HTR-8/SVneo (cell line): ENCODE measurements at regions not wholly inside any gene's neighbourhood (a gene's known extent, or its start where the extent isn't known, plus 50 kb on each side); places are given as distances from the start of the nearest gene placed in this dataset.
A peak's percentile ranks its signal among the peaks of the same experiment; 100 is the strongest.
"Not testable (repeated sequence)": the region's sequence is repeated elsewhere in the genome, so short reads cannot be mapped to it uniquely, and the experiment has no call there.

Source experiments
- DNase-seq: peaks from one replicate; pipeline ENCODE4 v3.0.0; 2011; ENCODE audit warnings: low spot score, mixed read lengths; ENCODE audit not compliant: insufficient read length
- FAIRE-seq: peaks from 2 replicates; lab custom pipeline; 2011; peaks lifted over from hg19 to GRCh38; lab: Jason Lieb, UNC

DNA sequence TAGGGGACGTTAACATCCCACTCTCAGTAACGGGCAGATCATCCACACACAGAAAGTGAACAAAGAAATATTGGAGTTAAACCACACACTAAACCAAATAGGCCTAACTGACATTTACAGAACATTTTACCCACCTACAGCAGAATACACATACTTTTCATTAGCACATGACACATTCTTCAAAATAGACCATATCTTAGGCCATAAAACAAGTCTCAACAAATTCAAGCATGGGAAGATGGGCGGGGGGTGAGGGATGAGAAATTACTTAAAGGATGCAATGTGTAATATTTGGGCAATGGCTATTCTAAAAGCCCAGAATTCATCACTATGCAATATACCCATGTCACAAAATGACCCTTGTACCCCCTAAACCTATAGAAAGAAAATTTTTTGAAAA is 226.2 kb downstream of the ATPSCKMT start:
- DNase-seq (no peak), FAIRE-seq (peak; percentile 26)

DNA sequence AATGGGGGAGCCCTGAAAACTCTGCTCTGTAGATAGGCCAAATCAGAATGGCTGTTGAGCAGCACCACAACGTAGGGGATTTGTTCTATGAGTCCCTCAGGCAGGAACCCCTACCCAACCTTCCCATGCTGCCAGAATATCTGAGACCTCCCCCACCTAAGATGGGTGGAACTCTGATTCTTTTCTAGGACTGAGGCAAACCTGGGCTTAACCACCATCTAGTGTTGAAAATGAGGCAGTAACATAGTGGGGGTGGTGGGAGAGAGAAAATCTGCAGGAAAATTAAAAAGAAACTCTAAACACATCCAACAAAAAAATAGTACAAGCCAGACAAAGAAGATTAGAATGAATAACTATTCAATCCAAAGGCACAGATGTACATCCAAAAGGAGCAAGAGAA is 228.4 kb downstream of the ATPSCKMT start:
- FAIRE-seq (peak; percentile 69), DNase-seq (no peak)

DNA sequence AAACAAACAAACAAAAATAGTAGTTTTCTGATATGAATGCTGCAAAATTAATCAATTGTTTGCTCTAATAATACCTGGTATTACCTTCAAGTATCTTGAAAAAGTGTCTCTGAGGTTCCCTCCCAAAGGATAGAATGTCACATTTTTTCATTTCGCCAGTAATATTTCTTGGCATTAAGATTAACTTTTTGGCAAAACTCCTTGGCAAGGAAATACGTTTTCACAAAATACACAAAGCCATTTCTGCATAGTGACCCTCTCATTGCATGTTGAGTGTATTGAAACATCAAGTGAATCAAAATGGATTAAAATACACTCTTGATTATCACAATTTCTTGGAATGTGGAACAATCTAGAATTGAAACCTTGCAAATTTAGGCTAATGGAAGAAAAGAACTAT is 230.5 kb downstream of the ATPSCKMT start:
- FAIRE-seq (no peak), DNase-seq (no peak)

DNA sequence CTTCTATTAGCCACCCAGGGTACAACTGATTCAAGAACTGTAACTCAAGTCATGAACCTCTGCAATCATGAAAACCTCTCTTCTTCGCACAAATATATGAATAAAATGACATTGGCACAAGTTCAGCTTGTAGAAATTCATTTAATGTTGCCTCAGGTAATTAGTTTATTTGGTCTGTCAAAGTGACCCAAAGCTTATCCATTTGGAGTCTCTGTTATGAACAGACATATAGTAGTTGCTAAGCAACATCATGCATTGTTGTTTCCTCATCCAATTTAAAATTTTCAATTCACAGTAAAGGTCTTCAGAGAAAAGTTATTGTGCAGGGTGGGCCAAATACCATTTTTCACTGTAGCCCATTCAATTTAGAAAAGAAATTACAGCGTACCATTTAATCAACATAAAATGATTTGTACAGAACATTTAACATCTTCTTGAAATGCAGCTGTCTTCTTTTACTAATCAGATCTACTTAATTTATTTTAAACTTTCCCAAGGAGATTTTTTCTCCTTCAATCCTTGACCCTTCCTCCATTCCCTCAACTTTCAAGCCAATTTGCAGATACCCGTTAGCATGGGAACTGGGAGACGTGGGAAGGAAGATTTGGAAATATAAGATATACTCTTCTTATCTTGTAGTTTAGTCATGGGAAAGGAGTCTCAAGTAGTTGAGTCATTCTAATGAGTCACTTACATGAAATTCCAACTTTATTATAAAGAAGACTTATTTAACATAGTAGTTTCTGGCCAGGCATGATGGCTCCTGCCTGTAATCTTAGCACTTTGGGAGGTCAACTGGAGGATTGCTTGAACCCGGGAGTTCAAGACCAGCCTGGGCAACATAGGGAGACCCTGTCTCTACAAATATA is 231.3 kb downstream of the ATPSCKMT start:
- DNase-seq (peak; percentile 81), FAIRE-seq (peak; percentile 51)

DNA sequence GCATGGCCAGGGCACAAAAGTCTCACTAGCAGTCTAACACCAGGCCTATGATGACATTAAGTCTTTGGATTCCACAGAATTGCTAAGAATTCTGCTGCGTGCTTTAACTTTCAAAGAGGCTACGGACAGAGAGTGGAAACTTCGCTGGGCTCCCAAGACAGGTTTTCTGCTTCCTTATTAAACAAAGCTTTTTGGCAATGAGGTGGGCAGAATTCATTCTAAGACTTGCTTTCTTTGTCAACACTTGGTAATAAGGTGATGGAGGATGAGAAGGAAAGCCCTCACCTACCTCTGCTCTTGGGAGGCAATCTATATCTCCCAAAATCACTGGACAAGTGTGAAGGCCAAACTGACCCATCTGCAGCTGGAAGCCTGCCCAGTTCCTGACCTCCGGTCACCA is 231.9 kb downstream of the ATPSCKMT start:
- no peak for FAIRE-seq
- DNase-seq = no peak

DNA sequence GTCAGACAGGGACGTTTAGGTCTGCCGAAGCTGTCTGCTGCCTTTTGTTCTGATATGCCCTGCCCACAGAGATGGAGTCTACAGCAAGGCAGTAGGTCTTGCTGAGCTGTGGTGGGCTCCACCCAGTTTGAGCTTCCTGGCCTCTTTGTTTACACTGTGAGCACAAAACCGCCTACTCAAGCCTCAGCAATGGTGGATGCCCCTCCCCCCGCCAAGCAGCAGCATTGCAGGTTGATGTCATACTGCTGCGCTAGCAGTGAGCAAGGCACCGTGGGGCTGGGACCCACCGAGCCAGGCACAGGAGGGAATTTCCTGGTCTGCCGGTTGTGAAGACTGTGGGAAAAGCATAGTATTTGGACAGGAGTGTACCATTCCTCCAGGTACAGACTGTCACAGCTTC is 233.1 kb downstream of the ATPSCKMT start:
- peak; percentile 92 for FAIRE-seq

DNA sequence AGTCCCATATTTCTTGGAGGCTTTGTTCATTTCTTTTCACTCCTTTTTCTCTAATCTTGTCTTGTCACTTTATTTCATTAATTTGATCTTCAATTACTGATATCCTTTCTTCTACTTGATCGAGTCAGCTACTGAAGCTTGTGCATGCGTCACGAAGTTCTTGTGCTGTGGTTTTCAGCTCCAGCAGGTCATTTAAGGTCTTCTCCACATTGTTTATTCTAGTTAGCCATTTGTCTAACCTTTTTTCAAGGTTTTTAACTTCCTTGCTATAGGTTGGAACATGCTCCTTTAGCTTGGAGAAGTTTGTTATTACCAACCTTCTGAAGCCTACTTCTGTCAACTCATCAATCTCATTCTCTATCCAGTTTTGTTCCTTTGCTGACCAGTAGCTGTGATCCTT is 234.0 kb downstream of the ATPSCKMT start:
- FAIRE-seq, DNase-seq: not testable (repeated sequence)

More for the DNA sequence above, 233.1 kb downstream of the ATPSCKMT start:
- not testable (repeated sequence) for DNase-seq

DNA sequence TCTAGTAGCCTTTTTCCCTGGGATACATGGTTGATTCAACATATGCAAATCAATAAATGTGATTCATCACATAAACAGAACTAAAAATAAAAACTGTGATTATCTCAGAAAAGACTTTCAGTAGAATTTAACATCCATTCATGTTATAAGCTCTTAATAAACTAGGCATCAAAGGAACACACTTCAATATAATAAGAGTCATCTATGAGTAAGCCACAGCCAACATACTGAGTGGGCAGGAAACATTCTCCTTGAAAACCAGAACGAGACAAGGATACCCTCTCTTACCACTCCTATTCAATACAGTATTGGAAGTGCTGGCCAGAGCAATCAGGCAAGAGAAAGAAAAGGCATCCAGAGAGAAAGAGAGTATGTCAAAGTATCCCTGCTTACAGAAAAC is 239.9 kb downstream of the ATPSCKMT start:
- DNase-seq (no peak), FAIRE-seq (no peak)

DNA sequence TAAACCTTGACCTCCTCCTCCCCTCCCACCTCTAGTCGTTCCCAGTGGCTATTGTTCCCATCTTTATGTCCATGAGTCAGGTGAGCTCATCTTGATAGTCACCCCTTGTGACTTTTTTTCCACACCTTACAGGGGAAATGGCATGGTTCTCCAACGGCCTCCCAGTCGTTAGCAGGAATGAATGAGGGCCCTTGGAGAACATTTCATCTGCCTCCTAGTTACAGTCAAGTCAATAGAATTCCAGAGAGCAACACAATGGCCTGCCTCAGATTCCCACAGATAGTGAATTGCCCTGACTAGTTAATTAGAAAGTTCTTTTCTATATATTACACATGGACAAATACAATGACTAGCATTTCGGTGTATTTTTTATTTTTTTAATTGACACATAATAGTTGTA is 262.6 kb downstream of the ATPSCKMT start:
- FAIRE-seq = no peak
- no peak for DNase-seq

DNA sequence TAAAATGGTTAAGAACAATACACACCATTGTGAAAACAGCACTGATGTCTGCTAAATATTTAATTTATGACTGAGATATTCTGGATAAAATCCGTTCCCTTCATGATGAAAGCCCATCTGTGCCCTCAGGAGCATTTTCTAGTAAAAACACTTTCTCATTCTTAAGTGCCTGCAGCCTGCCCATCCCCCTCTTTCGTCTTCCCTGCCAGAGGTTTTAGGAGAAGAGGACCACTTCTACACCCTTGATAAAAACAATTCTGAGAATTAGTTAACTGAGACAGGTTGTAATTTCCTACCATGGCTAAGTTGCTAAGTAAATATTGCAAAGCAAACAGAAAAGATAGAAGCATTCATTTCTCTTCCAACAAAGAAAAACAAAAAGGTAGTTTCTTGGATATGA is 272.6 kb downstream of the ATPSCKMT start:
- DNase-seq (no peak), FAIRE-seq (no peak)

DNA sequence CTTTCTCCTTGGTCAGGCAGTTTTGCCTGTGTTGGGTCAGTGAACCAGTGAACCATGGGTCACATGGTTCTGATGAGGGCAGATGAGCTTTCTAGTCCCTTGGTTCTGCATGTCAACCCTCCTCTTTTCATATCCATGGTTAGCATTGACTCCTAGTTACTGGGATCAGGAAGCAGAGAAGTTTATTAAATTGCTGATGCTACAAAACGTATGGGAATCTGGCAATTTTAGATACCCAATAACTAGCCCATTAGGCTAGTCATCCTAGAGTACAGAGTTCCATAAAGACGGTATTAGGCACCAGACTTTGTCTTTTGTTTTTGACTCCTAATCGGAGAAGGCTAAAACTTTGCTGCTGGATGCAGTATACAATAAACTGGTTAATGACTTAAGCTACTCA is 273.1 kb downstream of the ATPSCKMT start:
- FAIRE-seq (no peak), DNase-seq (no peak)

DNA sequence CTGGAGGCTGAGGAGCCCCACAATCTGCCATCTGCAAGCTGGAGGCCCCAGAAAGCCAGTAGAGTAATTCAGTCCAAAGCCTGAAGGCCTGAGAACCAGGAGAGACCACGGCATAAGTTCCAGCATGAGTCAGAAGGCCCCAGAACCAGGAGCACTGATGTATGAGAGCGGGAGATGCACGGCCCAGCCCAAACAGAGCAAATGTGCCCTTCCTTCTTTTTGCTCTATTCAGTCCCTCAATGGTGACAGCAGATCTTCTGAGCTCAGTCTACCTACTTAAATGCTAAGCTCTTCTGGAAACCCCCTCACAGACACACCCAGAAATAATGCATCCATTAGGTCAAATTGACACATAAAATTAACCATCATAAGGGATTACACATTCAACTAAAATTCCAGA is 277.6 kb downstream of the ATPSCKMT start:
- FAIRE-seq = no peak
- DNase-seq = no peak

DNA sequence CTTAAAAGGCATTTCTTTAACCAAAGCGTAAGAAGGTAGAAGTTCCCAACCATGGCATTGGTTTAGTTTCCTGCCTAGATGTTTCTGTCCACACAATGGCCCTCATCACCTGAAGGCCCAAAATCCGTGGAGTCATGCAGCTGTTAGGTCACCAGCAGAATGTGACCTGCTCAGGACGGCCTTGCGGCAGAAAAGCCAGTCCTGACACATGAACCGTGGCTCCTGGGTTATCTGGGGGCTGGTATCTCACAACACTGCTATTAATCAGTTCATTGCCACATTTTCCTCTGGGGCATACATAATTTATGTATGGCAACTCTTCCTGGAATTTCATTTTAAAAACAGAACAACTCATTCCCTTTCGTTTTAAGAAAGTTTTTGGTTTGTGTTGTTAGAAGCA is 278.4 kb downstream of the ATPSCKMT start:
- no peak for DNase-seq
- no peak for FAIRE-seq

DNA sequence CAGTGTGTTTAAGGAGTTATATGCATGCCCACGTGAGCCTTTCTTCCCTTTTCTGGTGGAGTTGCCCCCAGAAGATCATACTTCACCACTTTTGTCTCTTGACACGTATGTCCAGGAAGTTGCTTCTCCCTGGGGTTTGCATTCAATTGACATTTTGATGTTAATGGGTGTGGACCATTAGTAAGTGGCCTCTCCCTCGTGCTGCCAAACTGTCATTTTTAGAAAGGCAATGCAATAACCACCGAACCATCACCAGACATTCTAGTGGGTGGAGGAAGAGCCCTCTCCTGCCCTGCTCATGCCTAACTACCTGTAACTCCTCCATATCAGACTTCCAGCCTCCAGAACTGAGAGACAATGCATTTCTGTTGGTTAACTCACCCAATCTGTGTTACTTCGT is 290.8 kb downstream of the ATPSCKMT start:
- DNase-seq (no peak), FAIRE-seq (no peak)

DNA sequence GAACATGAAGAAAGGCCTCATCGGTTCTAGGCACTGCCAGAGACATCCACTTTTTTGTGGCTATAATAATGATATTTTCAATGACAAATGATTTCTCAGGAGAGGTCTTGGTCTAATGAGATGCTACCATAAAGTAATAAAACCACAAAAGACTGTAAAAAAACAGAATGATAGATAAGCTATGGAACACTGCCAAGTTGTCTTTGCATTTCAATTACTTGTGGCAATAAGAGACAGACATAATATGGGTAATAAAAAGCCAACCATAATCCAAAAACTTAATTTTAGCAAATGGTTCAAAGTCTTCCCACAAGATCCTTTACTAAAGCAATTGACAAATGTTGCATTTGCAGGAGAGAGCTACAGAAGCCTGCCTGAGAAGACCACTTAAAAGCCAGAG is 292.5 kb downstream of the ATPSCKMT start:
- DNase-seq = no peak
- no peak for FAIRE-seq

DNA sequence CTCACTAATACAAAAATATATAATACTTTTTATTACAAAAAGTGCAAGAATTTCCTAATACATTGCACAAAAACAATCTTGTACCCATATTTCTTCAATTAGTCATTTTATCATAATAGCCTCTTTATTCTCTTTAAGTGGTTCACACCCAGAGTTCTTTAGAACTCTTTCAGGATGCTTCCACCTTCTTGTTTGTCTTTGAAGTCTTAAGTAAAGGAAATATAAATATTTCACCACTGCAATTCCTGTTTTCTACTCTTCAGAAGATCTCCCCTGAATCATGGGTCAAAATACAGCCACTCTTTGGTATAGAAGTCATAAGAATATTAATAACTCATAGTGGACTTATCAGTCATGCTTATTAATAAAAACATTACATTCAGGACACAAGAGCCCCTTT is 293.0 kb downstream of the ATPSCKMT start:
- no peak for FAIRE-seq

DNA sequence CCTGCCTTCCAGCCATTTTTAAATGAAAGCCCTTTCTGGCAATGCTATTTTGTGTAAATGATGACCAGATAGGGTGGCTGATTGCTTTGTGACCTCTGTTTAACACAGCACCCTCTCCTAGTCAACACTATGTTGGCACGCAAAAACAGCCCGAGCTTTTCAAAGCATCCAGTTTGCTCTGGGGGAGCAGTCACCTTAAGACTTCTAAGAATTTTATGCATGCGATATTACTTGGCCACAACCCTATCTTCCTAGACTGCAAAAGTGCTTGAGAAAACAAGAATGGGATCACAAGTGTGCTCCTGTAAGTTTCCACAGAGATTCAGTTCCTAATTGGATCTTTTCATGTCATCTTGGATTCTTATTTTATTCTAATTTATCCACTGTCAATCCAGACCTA is 294.1 kb downstream of the ATPSCKMT start:
- DNase-seq (no peak), FAIRE-seq (no peak)

More for the DNA sequence above, 293.0 kb downstream of the ATPSCKMT start:
- DNase-seq = no peak

DNA sequence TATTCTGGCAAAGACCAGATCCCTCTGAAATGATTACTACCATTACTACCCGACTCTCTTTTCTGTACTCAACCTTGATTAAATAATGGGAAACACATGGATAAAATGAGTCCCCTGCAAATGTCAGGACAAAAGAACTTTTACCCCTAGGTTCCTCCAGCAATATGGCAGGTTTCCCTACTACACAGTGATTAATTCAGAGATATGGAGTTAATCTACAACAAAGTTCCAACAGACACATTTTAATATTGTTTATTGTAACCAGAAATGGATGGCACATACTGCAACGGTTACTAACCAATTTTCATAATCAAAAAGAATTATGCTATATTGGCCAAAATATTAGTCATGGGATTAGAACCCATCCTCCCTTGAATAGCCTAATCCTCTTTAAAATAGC is 294.8 kb downstream of the ATPSCKMT start:
- no peak for FAIRE-seq
- DNase-seq = no peak

DNA sequence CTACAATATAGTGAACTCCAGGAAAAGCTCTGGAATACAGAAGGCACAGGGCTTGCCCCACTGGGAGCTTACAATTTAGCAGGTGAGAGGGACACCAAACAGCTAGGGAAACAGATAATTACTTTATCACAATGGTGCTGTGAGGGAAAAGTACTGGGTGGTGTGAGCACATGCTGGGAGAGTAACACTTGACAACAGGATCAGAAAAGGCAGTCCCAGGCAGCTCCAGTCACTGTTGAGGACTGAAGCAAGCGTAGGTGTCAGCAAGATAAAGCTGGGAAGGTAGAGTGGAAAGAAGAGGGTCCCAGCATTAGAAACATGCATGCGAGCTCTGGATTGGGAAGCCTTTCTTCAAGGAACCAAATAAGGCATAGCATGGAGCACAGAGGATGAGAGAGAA is 296.0 kb downstream of the ATPSCKMT start:
- FAIRE-seq = no peak
- DNase-seq = no peak

DNA sequence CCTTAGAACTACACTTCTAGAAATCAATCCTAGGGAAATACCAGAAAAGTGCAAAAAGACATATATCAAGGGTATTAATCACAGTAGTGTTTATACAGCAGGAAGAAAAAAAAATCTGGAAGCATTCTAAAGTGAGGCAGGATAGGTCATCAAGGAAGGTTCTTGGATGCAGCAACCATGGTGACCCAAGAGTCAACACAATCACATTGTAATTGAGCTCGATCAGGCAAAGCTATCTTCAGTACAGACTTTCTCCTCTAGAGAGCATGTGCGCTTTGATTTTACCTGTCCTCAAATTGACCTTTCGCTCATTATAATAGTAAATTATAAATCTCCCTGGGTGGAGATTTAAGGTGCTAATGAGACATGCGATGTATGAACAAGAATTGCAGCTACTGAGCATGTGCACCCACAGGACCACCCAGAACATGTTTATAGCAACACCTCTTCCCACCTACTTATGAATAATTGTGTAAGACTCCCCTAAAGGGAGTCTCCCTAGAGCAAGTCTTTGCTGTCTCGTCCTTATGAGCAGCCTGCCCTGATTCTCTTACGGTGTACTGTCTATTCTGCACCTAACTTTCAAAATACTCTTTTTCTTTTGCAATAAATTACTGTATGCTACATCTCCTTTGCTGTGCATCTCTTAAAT is 297.7 kb downstream of the ATPSCKMT start:
- FAIRE-seq (no peak), DNase-seq (no peak)

DNA sequence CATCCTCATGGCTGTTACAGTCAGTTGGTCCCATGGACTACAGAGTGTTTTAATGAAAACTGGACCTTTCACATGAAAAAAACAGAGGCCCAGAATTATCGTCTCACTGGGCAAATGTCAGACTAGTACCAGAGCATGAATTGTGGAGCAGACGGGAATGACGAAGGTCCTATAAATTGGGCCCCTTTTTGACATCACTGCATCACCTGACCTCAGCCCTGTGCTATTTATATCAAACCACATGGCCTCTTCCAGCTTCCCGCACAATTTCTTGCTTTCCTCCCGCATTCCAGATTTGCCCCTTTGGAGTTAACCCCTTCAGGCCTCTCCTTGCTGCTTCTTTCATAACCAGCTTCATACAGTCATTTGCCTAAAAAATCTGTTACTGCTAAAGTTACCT is 301.7 kb downstream of the ATPSCKMT start:
- no peak for DNase-seq
- FAIRE-seq = peak; percentile 59
